ENCODE measurements at regions not wholly inside any gene's neighbourhood (a gene's known extent, or its start where the extent isn't known, plus 50 kb on each side); places are given as distances from the start of the nearest gene placed in this dataset.

DNA sequence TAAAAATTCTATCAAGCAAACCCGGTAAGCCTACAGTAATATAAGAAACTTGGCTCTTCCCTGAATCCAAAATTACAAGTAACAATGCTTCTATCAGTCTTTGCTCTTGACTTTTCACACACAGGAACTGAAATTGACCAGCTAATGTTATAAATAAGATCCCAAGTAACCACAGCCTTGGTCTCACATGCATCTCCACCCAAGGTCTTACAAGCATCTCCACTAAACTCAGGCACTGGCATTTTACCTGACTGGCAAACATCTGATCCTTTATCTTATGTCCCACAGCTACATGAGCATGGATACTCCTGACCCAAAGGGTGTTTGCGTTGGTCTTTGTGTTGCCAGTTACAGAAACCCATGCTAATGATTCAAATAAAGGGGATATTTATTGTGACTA is 302.3 kb upstream of the EPHA4 start:
- Histone ChIP-seq H3K9ac (no peak overlapping the region), H3K79me2 (no peaks in the 10 kb centered on the region), H3K36me3 (ENCODE audit: control insufficient read depth, insufficient read depth, low read length) (no peaks in the 10 kb centered on the region), H3K4me3 (ENCODE audit: low read depth, low read length) (no peak overlapping the region), H3K9me3 (ENCODE audit: control insufficient read depth, low read length) (no peaks in the 10 kb centered on the region), H3K4me2 (ENCODE audit: low read length) (no peak overlapping the region), H3K4me1 (no peaks in the 10 kb centered on the region), H2AFZ (no peak overlapping the region), H3K27me3 (ENCODE audit: control insufficient read depth, insufficient read depth, low read length) (no peaks in the 10 kb centered on the region), H3K27ac (no peak overlapping the region)
- TF ChIP-seq, protein P1, sequence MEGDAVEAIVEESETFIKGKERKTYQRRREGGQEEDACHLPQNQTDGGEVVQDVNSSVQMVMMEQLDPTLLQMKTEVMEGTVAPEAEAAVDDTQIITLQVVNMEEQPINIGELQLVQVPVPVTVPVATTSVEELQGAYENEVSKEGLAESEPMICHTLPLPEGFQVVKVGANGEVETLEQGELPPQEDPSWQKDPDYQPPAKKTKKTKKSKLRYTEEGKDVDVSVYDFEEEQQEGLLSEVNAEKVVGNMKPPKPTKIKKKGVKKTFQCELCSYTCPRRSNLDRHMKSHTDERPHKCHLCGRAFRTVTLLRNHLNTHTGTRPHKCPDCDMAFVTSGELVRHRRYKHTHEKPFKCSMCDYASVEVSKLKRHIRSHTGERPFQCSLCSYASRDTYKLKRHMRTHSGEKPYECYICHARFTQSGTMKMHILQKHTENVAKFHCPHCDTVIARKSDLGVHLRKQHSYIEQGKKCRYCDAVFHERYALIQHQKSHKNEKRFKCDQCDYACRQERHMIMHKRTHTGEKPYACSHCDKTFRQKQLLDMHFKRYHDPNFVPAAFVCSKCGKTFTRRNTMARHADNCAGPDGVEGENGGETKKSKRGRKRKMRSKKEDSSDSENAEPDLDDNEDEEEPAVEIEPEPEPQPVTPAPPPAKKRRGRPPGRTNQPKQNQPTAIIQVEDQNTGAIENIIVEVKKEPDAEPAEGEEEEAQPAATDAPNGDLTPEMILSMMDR (IDR thresholded peaks at IDR 0.05): no peak

DNA sequence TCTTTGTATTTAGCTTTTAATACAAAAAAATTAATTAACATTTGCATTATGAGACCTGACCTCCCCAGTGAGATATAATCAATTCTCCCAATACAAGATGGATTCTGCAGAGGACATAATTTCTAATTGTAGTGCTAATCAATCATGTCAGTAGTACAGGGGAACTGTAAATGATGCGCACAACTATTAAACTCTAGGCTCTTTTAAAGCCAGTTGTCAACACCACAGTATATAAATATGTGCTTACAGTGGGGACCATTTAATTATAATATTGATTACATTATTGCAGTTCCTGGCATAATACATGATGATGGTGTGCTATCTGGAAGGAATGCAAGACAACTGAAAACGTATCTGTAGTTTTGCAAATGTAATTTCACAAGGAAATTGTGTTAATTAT is 285.6 kb upstream of the EPHA4 start:
- TF ChIP-seq, protein P1 (IDR thresholded peaks at IDR 0.05): no peak
- no peaks in the 10 kb centered on the region for H3K9me3 ChIP-seq (ENCODE audit: control insufficient read depth, low read length)
- H3K4me2 ChIP-seq (ENCODE audit: low read length): no peak overlapping the region
- H2AFZ ChIP-seq: no peak overlapping the region
- no peaks in the 10 kb centered on the region for H3K36me3 ChIP-seq (ENCODE audit: control insufficient read depth, insufficient read depth, low read length)
- H3K79me2 ChIP-seq: no peaks in the 10 kb centered on the region
- H3K27me3 ChIP-seq (ENCODE audit: control insufficient read depth, insufficient read depth, low read length): no peaks in the 10 kb centered on the region
- H3K4me3 ChIP-seq (ENCODE audit: low read depth, low read length): no peak overlapping the region
- no peak overlapping the region for H3K27ac ChIP-seq
- H3K4me1 ChIP-seq: no peaks in the 10 kb centered on the region
- H3K9ac ChIP-seq: no peak overlapping the region

DNA sequence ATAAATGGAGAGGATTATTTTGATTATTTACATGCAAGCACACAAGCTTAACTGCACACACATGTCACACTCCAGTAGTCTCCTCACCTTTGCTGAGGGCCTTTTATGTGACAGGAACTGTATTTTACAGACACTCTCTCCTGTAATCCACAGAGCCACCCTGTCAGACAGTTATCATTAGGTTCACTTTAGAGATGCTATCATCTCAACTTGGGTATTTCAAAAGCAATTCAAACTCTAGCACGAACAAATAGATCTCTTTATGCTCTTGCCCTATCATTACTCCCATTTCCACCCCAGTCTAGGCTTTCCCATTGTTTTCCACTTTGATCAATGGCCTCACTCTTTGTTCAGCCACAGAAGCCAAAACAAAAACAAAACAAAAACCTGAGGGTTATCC is 281.2 kb upstream of the EPHA4 start:
- TF ChIP-seq, protein P1 (IDR thresholded peaks at IDR 0.05): no peak
- H3K9me3 ChIP-seq (ENCODE audit: control insufficient read depth, low read length): no peaks in the 10 kb centered on the region
- H3K9ac ChIP-seq: no peak overlapping the region
- H3K36me3 ChIP-seq (ENCODE audit: control insufficient read depth, insufficient read depth, low read length): no peaks in the 10 kb centered on the region
- no peak overlapping the region for H3K4me2 ChIP-seq (ENCODE audit: low read length)
- H3K4me3 ChIP-seq (ENCODE audit: low read depth, low read length): no peak overlapping the region
- H3K27me3 ChIP-seq (ENCODE audit: control insufficient read depth, insufficient read depth, low read length): no peaks in the 10 kb centered on the region
- no peaks in the 10 kb centered on the region for H3K79me2 ChIP-seq
- H3K27ac ChIP-seq: no peak overlapping the region
- no peaks in the 10 kb centered on the region for H3K4me1 ChIP-seq
- H2AFZ ChIP-seq: no peak overlapping the region

DNA sequence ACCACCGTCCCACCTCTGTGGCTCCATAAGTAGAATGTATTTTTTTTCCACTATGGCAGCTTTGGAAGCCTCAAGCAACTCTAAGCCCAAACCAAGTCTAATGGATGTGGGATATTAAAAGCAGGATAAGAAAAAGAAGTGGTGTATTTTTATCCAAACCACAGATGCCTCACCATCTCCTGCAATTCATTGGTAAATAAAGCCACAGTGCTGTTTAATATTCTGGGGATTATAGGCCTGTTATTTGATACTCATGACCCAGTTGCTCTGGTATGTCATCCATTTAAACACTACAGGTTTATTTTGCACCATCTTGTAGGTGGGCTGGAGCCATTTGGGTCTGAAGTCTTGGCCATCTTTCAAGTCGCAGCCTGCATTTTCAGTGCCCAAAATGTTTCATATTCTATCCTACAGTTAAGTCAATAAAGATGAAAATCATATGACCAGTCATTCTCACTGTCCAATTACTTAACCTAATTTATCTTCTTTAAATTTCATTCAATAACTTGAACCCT is 279.5 kb upstream of the EPHA4 start:
- TF ChIP-seq, protein P1 (IDR thresholded peaks at IDR 0.05): no peak

DNA sequence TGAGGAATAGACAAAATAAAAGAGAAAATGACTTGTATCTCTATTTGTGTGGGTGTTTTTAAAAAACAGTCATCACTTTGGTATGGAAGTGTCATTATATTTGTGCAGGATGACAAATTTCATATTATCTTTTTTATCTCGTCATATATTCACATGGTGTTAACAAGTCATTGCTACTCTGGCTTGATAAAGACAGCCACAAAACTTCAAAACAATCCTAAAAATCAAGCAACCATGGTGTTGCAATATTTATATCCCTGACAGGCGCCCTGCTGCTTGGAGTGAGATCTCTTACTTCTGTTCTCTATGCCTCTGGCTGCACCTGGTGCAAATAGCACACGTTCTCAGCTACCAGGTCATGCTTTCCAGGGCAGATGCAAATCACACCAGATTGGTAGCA is 278.0 kb upstream of the EPHA4 start:
- no peaks in the 10 kb centered on the region for H3K79me2 ChIP-seq
- H3K36me3 ChIP-seq (ENCODE audit: control insufficient read depth, insufficient read depth, low read length): no peaks in the 10 kb centered on the region
- TF ChIP-seq, protein P1 (IDR thresholded peaks at IDR 0.05): no peak
- no peak overlapping the region for H3K27ac ChIP-seq
- no peak overlapping the region for H3K4me3 ChIP-seq (ENCODE audit: low read depth, low read length)
- no peaks in the 10 kb centered on the region for H3K4me1 ChIP-seq
- H3K9me3 ChIP-seq (ENCODE audit: control insufficient read depth, low read length): no peaks in the 10 kb centered on the region
- no peaks in the 10 kb centered on the region for H3K27me3 ChIP-seq (ENCODE audit: control insufficient read depth, insufficient read depth, low read length)
- no peak overlapping the region for H3K9ac ChIP-seq
- H2AFZ ChIP-seq: no peak overlapping the region
- H3K4me2 ChIP-seq (ENCODE audit: low read length): no peak overlapping the region

More for the DNA sequence above, 279.5 kb upstream of the EPHA4 start:
- Histone ChIP-seq H3K4me1 (no peaks in the 10 kb centered on the region), H3K79me2 (no peaks in the 10 kb centered on the region), H3K4me2 (ENCODE audit: low read length) (no peak overlapping the region), H2AFZ (no peak overlapping the region), H3K9me3 (ENCODE audit: control insufficient read depth, low read length) (no peaks in the 10 kb centered on the region), H3K27me3 (ENCODE audit: control insufficient read depth, insufficient read depth, low read length) (no peaks in the 10 kb centered on the region), H3K9ac (no peak overlapping the region), H3K36me3 (ENCODE audit: control insufficient read depth, insufficient read depth, low read length) (no peaks in the 10 kb centered on the region), H3K4me3 (ENCODE audit: low read depth, low read length) (no peak overlapping the region), H3K27ac (no peak overlapping the region)
